H1 (cell line): ENCODE measurements at regions not wholly inside any gene's neighbourhood (a gene's known extent, or its start where the extent isn't known, plus 50 kb on each side); places are given as distances from the start of the nearest gene placed in this dataset.

Experiments
- CTCF ChIA-PET: fragments of 300-600 bp; sonication (Branson Sonifier 250); formaldehyde crosslinking; loops from one replicate; lab custom pipeline; 2021; ENCODE audit not compliant: partially characterized antibody; lab: Charles Lee
- POLR2A ChIA-PET: fragments of 300-600 bp; sonication (Branson Sonifier 250); formaldehyde crosslinking; loops from one replicate; lab custom pipeline; 2021; ENCODE audit warnings: inconsistent platforms; ENCODE audit not compliant: partially characterized antibody; lab: Charles Lee
- DNase-seq, 2 experiments: peaks; one replicate each; pipeline versions ENCODE4 v3.0.0 to v3.0.0-alpha.2; 2010 to 2022; ENCODE audit warnings: low spot score in 2 of 2, low read depth in 1 of 2, mixed read lengths in 1 of 2
- FAIRE-seq: peaks from 2 replicates; lab custom pipeline; 2011; peaks lifted over from hg19 to GRCh38; lab: Jason Lieb, UNC
- H2AFZ ChIP-seq: 2 replicates; pipeline ENCODE4 v1.8.1; 2012; ENCODE audit warnings: low read length, inconsistent platforms
- H2AK5ac ChIP-seq: 2 replicates; pipeline ENCODE4 v1.6.1; 2013; ENCODE audit warnings: low read depth, low read length
- H2BK120ac ChIP-seq: replicated peaks from 2 replicates; pipeline ENCODE3; 2013; ENCODE audit warnings: low read depth, low read length, inconsistent platforms
- H2BK12ac ChIP-seq: 2 replicates; pipeline ENCODE4 v1.6.1; 2013; ENCODE audit warnings: low read depth, low read length
- H2BK15ac ChIP-seq: 2 replicates; pipeline ENCODE4 v1.6.1; 2013; ENCODE audit warnings: low read length
- H2BK20ac ChIP-seq: 2 replicates; pipeline ENCODE4 v1.6.1; 2013; ENCODE audit warnings: low read length
- H2BK5ac ChIP-seq: 2 replicates; pipeline ENCODE4 v1.6.1; 2013; ENCODE audit warnings: low read depth, low read length
- H3K14ac ChIP-seq: 2 replicates; pipeline ENCODE4 v1.6.1; 2013; ENCODE audit warnings: inconsistent platforms; ENCODE audit not compliant: insufficient read length
- H3K18ac ChIP-seq: 2 replicates; pipeline ENCODE4 v1.6.1; 2013; ENCODE audit warnings: low read length; ENCODE audit errors: extremely low read depth
- H3K23ac ChIP-seq: 2 replicates; pipeline ENCODE4 v1.6.1; 2013; ENCODE audit warnings: inconsistent platforms; ENCODE audit not compliant: insufficient read length
- H3K23me2 ChIP-seq: 2 replicates; pipeline ENCODE4 v1.6.1; 2013; ENCODE audit warnings: low read depth, low read length
- H3K27ac ChIP-seq: 2 replicates; pipeline ENCODE4 v1.6.1; 2011; ENCODE audit warnings: low read depth, low read length, inconsistent platforms
- H3K27me3 ChIP-seq, 4 experiments: replicated peaks in 1 of 4; 1 replicate in 1 of 4; 2 replicates in 3 of 4; pipeline versions ENCODE4 v1.6.1 to v1.8.1; 2011 to 2013; ENCODE audit warnings: low read length in 3 of 4, mild to moderate bottlenecking in 3 of 4, inconsistent platforms in 2 of 4, mixed read lengths in 2 of 4, moderate library complexity in 1 of 4; ENCODE audit not compliant: control insufficient read depth in 3 of 4, insufficient read depth in 3 of 4; ENCODE audit errors: extremely low read depth in 1 of 4
- H3K36me3 ChIP-seq, 4 experiments: 2 replicates each; pipeline versions ENCODE4 v1.6.1 to v1.8.1; 2011 to 2013; ENCODE audit warnings: mild to moderate bottlenecking in 4 of 4, low read length in 3 of 4, moderate library complexity in 2 of 4, control low read depth in 1 of 4, inconsistent platforms in 1 of 4; ENCODE audit not compliant: insufficient read depth in 4 of 4, control insufficient read depth in 2 of 4
- H3K4ac ChIP-seq: replicated peaks from 2 replicates; pipeline ENCODE3; 2013; ENCODE audit warnings: low read length, low read depth, mixed read lengths, inconsistent platforms; ENCODE audit not compliant: insufficient read length
- H3K4me1 ChIP-seq, 4 experiments: replicated peaks in 1 of 4; 1 replicate in 1 of 4; 2 replicates in 3 of 4; pipeline versions ENCODE4 v1.6.1 to v1.8.1; 2011 to 2013; ENCODE audit warnings: low read length in 3 of 4, inconsistent platforms in 2 of 4, mixed read lengths in 1 of 4; ENCODE audit not compliant: insufficient read depth in 4 of 4, control insufficient read depth in 3 of 4
- H3K4me2 ChIP-seq, 2 experiments: 2 replicates each; pipeline versions ENCODE4 v1.6.1 to v1.8.1; 2011 to 2013; ENCODE audit warnings: low read depth in 2 of 2, low read length in 2 of 2, control low read depth in 1 of 2, inconsistent platforms in 1 of 2, mild to moderate bottlenecking in 1 of 2; ENCODE audit not compliant: insufficient read depth in 1 of 2
- H3K4me3 ChIP-seq, 4 experiments: fragments of 200-600, 300-600 bp in 1 of 4; sonication (generic), shearing (Covaris generic), sonication (Bioruptor Twin) in 1 of 4; 2 replicates each; pipeline versions ENCODE4 v1.5.1 to v1.8.1; 2011 to 2016; ENCODE audit warnings: low read length in 4 of 4, low read depth in 3 of 4, control low read depth in 2 of 4, inconsistent platforms in 2 of 4, mild to moderate bottlenecking in 2 of 4, mixed read lengths in 1 of 4, moderate library complexity in 1 of 4; ENCODE audit not compliant: insufficient read depth in 2 of 4; ENCODE audit errors: extremely low read depth in 1 of 4
- H3K56ac ChIP-seq: replicated peaks from 2 replicates; pipeline ENCODE3; 2013; ENCODE audit warnings: low read depth, mild to moderate bottlenecking, mixed read lengths, low read length, inconsistent platforms; ENCODE audit not compliant: insufficient read length
- H3K79me1 ChIP-seq: 2 replicates; pipeline ENCODE4 v1.6.1; 2013; ENCODE audit warnings: low read depth, low read length, control low read depth
- H3K79me2 ChIP-seq, 2 experiments: 2 replicates each; pipeline versions ENCODE4 v1.6.1 to v1.8.1; 2012 to 2013; ENCODE audit warnings: low read length in 2 of 2, mild to moderate bottlenecking in 2 of 2, inconsistent platforms in 1 of 2; ENCODE audit not compliant: insufficient read depth in 2 of 2, control insufficient read depth in 1 of 2
- H3K9ac ChIP-seq, 4 experiments: replicated peaks in 1 of 4; 1 replicate in 1 of 4; 2 replicates in 3 of 4; pipeline versions ENCODE4 v1.6.1 to v1.8.1; 2011 to 2013; ENCODE audit warnings: low read depth in 3 of 4, low read length in 3 of 4, control low read depth in 2 of 4, mild to moderate bottlenecking in 2 of 4, moderate library complexity in 2 of 4, inconsistent platforms in 1 of 4; ENCODE audit errors: extremely low read depth in 1 of 4
- H3K9me3 ChIP-seq, 2 experiments: 2 replicates each; pipeline versions ENCODE4 v1.6.1 to v1.8.1; 2012 to 2013; ENCODE audit warnings: mild to moderate bottlenecking in 2 of 2, moderate library complexity in 2 of 2, control low read depth in 1 of 2, inconsistent platforms in 1 of 2, low read depth in 1 of 2, low read length in 1 of 2, mixed read lengths in 1 of 2; ENCODE audit not compliant: insufficient read depth in 2 of 2
- H4K20me1 ChIP-seq, 2 experiments: replicated peaks in 1 of 2; 2 replicates each; pipeline versions ENCODE3 to v1.8.1; 2011 to 2013; ENCODE audit warnings: inconsistent platforms in 2 of 2, low read length in 2 of 2, mild to moderate bottlenecking in 1 of 2; ENCODE audit not compliant: insufficient read depth in 2 of 2, control insufficient read depth in 1 of 2
- H4K5ac ChIP-seq: 2 replicates; pipeline ENCODE4 v1.6.1; 2013; ENCODE audit warnings: low read length, low read depth, mixed read lengths, inconsistent platforms; ENCODE audit not compliant: insufficient read length
- H4K8ac ChIP-seq: 2 replicates; pipeline ENCODE4 v1.8.0; 2013; ENCODE audit warnings: mild to moderate bottlenecking, moderate library complexity, low read length, inconsistent platforms; ENCODE audit not compliant: insufficient read depth; ENCODE audit errors: extremely low read depth
- H4K91ac ChIP-seq: replicated peaks from 2 replicates; pipeline ENCODE3; 2013; ENCODE audit warnings: low read length, mixed read lengths, inconsistent platforms; ENCODE audit not compliant: insufficient read length
- ASH2L ChIP-seq: fragments of 200-600, 300-600 bp; sonication (generic); IDR thresholded peaks from one replicate; pipeline ENCODE4 v1.7.1; 2017; ENCODE audit warnings: low read length
- BACH1 ChIP-seq: IDR thresholded peaks from 2 replicates; pipeline ENCODE4 v1.6.1; 2012; ENCODE audit warnings: low read length, improper control_type of control experiment
- BRCA1 ChIP-seq: IDR thresholded peaks from 2 replicates; pipeline ENCODE4 v1.6.1; 2012; ENCODE audit warnings: low read depth, low read length, improper control_type of control experiment
- CHD1 ChIP-seq: IDR thresholded peaks from 2 replicates; pipeline ENCODE4 v1.6.1; 2012; ENCODE audit warnings: low read depth, low read length, improper control_type of control experiment
- CREB1 ChIP-seq: IDR thresholded peaks from 2 replicates; pipeline ENCODE4 v1.6.1; 2012; ENCODE audit warnings: inconsistent platforms
- EZH2 ChIP-seq: fragments of 200-600 bp; sonication (generic); IDR thresholded peaks from 2 replicates; pipeline ENCODE4 v1.7.1; 2012; ENCODE audit warnings: low read depth, mild to moderate bottlenecking, moderate library complexity, low read length, inconsistent platforms; ENCODE audit not compliant: severe bottlenecking
- JUND ChIP-seq: IDR thresholded peaks from 2 replicates; pipeline ENCODE4 v1.6.1; 2011; ENCODE audit warnings: mild to moderate bottlenecking, improper control_type of control experiment, low read length
- KDM1A ChIP-seq: fragments of 200-600, 300-600 bp; sonication (generic); IDR thresholded peaks from 2 replicates; pipeline ENCODE4 v1.7.1; 2016; ENCODE audit warnings: mild to moderate bottlenecking, low read length, borderline replicate concordance
- KDM5A ChIP-seq: fragments of 200-600 bp; IDR thresholded peaks from 2 replicates; pipeline ENCODE4 v1.7.1; 2012; ENCODE audit warnings: mild to moderate bottlenecking, low read length, inconsistent platforms, mixed read lengths
- SIN3A ChIP-seq, 2 experiments: IDR thresholded peaks in 1 of 2; conservative IDR thresholded peaks in 1 of 2; 2 replicates each; pipeline ENCODE4 v1.6.1; 2011 to 2012; ENCODE audit warnings: low read length in 2 of 2, improper control_type of control experiment in 1 of 2, low read depth in 1 of 2, mild to moderate bottlenecking in 1 of 2
- SUZ12 ChIP-seq: fragments of 200-600 bp; sonication (generic); IDR thresholded peaks from 2 replicates; pipeline ENCODE4 v1.6.1; 2012; ENCODE audit warnings: mild to moderate bottlenecking, inconsistent platforms, low read length, moderate library complexity, mixed read lengths
- YY1 ChIP-seq: IDR thresholded peaks from 2 replicates; pipeline ENCODE4 v1.6.1; 2011; ENCODE audit warnings: low read depth, mild to moderate bottlenecking, low read length
- WGBS, 2 experiments: shearing (Covaris generic) in 1 of 2; methylation state at CpG; one replicate each; pipeline versions ENCODE4 v1.1.6 to v1.1.7; 2013 to 2015; ENCODE audit warnings: low lambda C conversion rate in 2 of 2, mixed read lengths in 2 of 2, inconsistent platforms in 1 of 2, low coverage in 1 of 2, missing lambda C conversion rate in 1 of 2; ENCODE audit not compliant: insufficient replicate concordance in 2 of 2, insufficient coverage in 1 of 2, insufficient read length in 1 of 2; ENCODE audit errors: extremely low coverage in 1 of 2, missing lambda C conversion rate in 1 of 2; 5-methylcytosine and 5-hydroxymethylcytosine counted together
- TF ChIP-seq, protein P1 (sequence below): IDR thresholded peaks from 2 replicates; pipeline ENCODE4 v1.6.1; 2011; ENCODE audit warnings: low read depth, mild to moderate bottlenecking, low read length; ENCODE audit not compliant: insufficient read depth

DNA sequence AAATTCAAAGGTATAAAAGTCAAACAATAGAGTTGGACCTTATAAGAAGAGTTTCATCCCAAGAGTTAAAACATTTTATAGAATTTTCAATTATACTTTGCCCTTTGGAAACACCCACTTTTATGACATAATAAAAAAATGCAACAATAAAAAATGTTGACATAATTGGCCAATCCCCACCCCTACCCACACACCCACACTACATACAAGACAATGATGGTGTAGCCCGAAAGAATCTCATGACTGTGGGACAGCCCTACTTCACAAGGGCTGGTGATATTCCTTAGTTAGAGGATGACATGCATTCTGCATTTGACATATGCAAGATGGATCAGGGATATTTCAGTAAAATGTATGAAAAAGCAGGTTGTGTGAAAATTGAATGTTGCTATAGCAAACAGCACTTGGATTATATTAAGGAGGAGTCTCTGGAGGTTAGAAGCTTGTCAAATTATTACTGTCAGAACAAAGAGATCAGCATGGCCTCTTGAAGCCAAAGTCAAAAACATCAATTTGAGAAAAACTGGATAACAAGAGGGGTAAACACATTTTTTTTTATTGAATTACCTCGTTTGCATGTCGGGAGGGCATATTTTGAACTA, 133.0 kb upstream of the SAMSN1 start:
- Histone ChIP-seq H3K56ac (no peak overlapping the region), H2BK15ac (no peak overlapping the region), H2BK12ac (no peak overlapping the region), H3K79me1 (no peaks in the 10 kb centered on the region), H3K27ac (no peak overlapping the region), H3K9me3 (no peaks in the 10 kb centered on the region), H2BK20ac (no peak overlapping the region), H4K91ac (no peak overlapping the region), H3K27me3 (no peaks in the 10 kb centered on the region; a peak in 1 of 7 replicates), H2BK5ac (no peak overlapping the region), H3K9ac (no peak overlapping the region), H3K36me3 (no peaks in the 10 kb centered on the region), H2AK5ac (no peak overlapping the region), H3K14ac (no peak overlapping the region), H3K4me1 (0 out of 7 replicates have a peak, but pooled peaks cover 0 to 2% (median 0%) of the 10 kb centered on the region in 4 experiments), H3K23ac (no peak overlapping the region), H2AFZ (no peak overlapping the region), H3K4ac (no peak overlapping the region), H2BK120ac (no peak overlapping the region), H3K4me3 (no peak overlapping the region), H4K5ac (no peak overlapping the region), H3K79me2 (no peaks in the 10 kb centered on the region), H4K20me1 (no peaks in the 10 kb centered on the region), H3K18ac (no peak overlapping the region), H3K23me2 (no peaks in the 10 kb centered on the region), H4K8ac (no peak overlapping the region), H3K4me2 (no peak overlapping the region)
- no peak for TF ChIP-seq ASH2L
- no peak for TF ChIP-seq JUND
- TF ChIP-seq CREB1 = no peak
- TF ChIP-seq KDM1A = no peak
- TF ChIP-seq KDM5A = no peak
- no peak for TF ChIP-seq SIN3A (conservative IDR thresholded peaks at IDR 0.05 in 1 of 2, IDR thresholded peaks at IDR 0.05 in 1 of 2; ENCODE audit: low read depth in 1 of 2, low read length in 2 of 2)
- no peak for TF ChIP-seq SUZ12
- no peak for TF ChIP-seq CHD1
- no peak for TF ChIP-seq BRCA1
- no peak for TF ChIP-seq EZH2
- no peak for TF ChIP-seq YY1
- TF ChIP-seq, protein P1, sequence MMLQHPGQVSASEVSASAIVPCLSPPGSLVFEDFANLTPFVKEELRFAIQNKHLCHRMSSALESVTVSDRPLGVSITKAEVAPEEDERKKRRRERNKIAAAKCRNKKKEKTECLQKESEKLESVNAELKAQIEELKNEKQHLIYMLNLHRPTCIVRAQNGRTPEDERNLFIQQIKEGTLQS = no peak
- TF ChIP-seq BACH1 = no peak
- POLR2A ChIA-PET = no interaction called here
- 89% methylated on average over 3 of the region's 3 CpGs; no CpG with 5 or more reads in 1 of the 2 experiments for WGBS, 2 experiments
- CTCF ChIA-PET = no interaction called here
- no peak for DNase-seq
- FAIRE-seq = no peak
